ENCODE measurements at regions not wholly inside any gene's neighbourhood (a gene's known extent, or its start where the extent isn't known, plus 50 kb on each side); places are given as distances from the start of the nearest gene placed in this dataset.
"Not testable (repeated sequence)": the region's sequence is repeated elsewhere in the genome, so short reads cannot be mapped to it uniquely, and the experiment has no call there.

- TF ChIP-seq CTCF (conservative IDR thresholded peaks at IDR 0.05; ENCODE audit: low read length); EZH2phosphoT487 (IDR thresholded peaks at IDR 0.05; ENCODE audit: borderline replicate concordance, low read depth, low read length): not testable (repeated sequence)
These were observed 258.6 kb downstream of the NPIPA8 start for GRCh38 chr16:18077910-18078309.
